GM19035 (cell line): ENCODE measurements at regions not wholly inside any gene's neighbourhood (a gene's known extent, or its start where the extent isn't known, plus 50 kb on each side); places are given as distances from the start of the nearest gene placed in this dataset.
"Not testable (repeated sequence)": the region's sequence is repeated elsewhere in the genome, so short reads cannot be mapped to it uniquely, and the experiment has no call there.

Experiments
- ATAC-seq: cut with Tn5 transposase; IDR thresholded peaks from one replicate; pipeline ENCODE4 v1.9.1; 2021; ENCODE audit not compliant: unreplicated experiment

DNA sequence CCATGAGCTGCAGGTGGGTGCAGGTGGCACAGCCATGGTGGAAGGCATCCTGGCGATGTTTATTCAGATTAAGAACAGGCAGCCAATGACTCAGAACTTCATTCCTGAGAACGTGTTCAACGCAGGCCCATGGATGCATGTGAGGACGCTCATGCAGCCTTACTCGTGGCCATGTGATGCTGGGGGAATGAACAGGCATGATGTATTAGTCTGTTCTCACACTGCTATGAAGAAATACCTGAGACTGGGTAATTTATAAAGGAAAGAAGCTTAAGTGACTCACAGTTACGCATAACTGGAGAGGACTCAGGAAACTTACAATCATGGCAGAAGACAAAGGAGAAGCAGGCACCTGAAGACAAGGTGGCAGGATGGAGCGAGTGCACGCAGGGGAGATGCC is 146.6 kb downstream of the RNASET2 start:
- no peak for ATAC-seq

DNA sequence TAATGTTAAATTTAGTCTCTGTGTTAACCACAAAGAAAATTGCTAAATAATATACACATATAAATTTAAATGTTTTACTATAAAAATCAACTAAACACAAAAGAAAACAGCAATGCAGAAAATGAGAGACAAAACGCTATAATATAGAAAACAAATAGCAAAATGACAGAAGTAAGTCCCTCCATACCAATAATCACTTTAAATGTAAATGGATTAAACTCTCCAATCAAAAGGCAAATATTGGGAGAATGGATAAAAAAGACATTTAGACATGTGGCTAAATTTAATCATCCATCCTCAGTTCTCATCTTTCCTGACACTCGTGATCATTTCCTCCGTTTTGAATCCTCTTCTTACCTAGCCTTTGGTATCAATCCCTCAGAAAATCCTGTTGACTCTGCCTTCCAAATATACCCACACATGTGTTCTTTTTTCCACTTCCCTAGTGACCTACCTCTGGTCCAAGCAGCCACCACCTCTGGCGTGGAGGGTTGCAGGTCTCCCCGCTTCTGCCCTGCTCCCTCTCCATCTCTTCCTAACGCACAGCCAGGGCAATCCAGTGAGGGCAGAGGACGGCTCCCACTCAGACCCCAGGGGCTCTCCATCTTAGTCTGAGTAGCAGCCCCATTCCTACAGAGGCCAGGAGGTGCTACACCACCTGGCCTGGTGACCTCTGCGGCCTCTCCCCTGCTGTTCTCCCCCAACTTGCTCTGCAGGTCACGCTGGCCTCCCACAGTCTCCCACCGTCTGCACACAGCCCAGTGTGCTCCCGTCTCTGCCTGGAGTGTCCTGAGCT is 149.2 kb downstream of the RNASET2 start:
- ATAC-seq: no peak

DNA sequence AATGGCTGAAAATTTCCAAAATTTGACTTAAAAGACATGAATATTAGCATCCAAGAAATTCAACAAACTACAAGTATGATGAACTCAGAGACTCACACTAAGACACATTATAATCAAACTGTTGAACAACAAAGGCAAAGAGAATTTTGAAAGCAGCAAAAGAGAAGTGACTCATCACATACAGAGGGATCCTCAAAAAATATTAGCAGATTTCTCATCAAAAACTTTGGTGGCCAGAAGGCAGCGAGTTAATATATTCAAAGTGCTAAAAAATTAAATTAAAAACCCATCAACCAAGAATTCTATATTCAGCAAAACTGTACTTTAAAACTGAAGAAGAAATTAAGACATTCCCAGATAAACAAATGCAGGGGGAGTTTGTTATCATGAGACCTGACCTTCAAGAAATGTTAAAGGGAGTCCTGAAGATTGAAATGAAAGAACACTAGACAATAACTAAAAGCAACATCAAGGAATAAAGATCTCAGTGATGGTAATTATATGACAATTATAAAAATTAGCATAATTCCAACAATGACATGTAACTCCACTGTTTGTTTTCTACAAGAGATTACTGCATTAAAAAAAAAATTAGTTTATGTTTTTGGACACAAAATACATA is 150.0 kb downstream of the RNASET2 start:
- ATAC-seq: no peak

DNA sequence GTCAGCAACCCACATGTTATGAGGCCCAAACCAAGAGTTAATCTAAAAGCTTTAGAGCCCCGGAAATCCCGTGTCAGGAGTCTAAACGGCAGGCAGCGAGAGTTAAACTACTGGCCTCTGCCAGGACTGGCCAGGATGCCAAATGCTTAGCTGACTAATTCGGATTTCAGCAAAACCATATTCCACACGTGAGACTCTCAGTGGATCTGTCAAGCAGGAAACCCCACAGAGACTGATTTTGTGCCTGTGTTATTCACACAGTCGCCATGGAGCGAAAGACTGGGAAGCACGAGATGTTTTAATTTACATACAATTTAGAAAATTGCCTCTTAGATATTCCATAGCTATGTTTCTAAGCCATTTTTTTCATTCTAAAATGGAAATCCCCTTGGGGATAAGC is 152.9 kb downstream of the RNASET2 start:
- no peak for ATAC-seq

DNA sequence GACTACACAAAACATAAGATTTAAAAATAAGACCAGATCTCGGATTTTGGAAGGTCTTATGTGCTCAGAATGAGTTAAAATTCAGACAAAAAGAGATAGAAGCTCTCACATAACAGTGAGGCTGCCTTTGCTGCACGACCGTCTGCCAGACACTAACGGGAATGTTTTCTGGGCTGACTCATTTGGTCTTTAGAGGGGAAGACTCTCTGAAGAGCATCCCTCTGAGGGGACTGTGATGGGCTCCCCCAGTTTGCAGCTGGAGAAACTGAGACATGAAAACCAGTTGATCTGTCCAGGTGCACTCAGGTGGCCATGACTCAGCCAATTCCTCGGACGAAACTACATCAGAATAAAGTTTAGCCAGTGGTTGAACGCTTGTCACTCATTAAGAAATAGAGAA is 153.9 kb downstream of the RNASET2 start:
- ATAC-seq: no peak

DNA sequence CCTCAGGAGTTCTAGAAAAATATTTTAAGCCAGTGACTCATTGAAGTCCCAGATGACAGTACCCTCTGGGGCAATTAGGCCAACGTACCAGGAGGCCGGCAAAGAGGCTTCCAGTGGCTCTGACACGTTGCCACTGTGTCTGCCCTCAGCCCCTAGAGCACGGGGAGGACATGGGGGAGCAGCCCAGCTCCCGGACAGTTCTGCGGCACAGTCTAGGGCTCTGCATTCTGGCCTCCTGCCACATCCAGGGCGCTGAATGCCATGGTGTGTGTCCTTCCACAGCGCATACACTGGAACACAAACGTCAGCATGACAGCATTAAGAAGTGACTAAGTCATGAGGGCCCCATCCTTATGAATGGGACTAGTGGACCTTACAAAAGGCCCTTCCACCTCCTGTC is 156.2 kb downstream of the RNASET2 start:
- no peak for ATAC-seq

DNA sequence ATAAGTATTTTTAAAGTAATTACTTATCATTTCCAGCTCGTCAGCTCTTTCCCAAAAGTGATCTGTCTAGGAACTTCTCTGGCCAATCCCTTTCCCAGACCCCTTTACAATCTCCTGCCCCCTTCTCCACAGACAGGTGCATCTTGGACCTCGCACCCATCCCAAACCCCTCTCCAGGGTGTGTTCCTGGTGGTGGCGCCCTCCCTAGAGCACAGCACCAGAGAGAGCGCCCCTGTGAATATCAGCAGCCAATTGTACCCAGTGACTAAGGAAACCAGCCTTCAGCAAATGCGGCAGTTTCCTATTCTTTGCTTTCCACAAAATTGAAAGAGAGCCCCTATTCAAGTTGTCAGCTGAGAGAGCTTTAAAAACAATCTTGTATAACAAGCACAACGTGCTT is 157.7 kb downstream of the RNASET2 start:
- no peak for ATAC-seq

DNA sequence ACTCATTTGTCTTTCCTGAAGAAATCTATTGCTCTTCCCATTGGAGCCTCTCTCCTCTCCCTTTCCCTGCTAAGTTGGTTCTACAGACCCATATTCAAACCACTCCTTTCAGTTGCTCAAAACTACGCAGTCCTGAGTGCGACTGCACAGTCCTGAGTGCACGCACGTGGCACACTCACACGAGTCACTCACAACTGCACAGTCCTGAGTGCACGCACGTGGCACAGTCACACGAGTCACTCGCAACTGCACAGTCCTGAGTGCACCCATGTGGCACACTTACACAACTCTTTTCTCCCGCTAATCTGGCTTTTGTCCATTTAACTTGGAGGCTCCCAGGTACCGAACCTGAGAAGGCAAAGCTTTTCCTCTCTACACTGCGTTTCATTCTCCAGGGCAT is 159.7 kb downstream of the RNASET2 start:
- ATAC-seq: no peak

DNA sequence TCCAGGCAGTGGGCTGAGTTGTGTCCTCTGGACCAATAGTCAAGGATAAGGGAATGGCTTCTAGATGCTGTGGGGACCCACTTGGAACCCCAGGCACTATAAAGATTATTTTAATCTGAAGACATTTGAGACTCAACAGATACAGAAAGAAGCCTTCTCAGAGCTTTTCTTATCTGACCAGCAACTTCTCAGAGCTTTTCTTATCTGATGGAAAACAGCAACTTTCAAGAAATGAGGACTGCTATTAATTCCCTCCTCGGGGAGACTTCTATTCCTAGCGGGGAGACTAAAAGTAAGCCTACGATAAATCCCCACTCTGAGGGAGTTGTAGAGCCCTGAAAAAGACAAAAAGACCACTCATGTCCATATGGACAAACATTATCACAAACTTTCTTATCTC is 160.5 kb downstream of the RNASET2 start:
- ATAC-seq: no peak

DNA sequence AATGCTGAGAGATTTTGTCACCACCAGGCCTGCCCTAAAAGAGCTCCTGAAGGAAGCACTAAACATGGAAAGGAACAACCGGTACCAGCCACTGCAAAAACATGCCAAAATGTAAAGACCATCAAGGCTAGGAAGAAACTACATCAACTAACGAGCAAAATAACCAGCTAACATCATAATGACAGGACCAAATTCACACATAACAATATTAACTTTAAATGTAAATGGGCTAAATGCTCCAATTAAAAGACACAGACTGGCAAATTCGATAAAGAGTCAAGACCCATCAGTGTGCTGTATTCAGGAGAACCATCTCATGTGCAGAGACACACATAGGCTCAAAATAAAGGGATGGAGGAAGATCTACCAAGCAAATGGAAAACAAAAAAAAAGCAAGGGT is 163.8 kb upstream of the RPS6KA2 start:
- ATAC-seq: not testable (repeated sequence)

DNA sequence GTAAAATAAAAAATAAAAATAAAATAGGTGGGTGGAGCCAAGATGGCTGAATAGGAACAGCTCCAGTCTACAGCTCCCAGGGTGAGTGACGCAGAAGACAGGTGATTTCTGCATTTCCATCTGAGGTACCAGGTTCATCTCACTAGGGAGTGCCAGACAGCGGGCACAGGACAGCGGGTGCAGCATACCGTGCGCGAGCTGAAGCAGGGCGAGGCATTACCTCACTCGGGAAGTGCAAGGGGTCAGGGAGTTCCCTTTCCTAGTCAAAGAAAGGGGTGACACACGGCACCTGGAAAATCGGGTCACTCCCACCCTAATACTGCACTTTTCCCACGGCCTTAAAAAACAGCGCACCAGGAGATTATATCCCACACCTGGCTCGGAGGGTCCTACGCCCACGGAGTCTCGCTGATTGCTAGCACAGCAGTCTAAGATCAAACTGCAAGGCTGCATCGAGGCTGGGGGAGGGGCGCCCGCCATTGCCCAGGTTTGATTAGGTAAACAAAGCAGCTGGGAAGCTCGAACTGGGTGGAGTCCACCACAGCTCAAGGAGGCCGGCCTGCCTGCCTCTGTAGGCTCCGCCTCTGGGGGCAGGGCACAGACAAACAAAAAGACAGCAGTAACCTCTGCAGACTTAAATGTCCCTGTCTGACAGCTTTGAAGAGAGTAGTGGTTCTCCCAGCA is 161.9 kb upstream of the RPS6KA2 start:
- not testable (repeated sequence) for ATAC-seq

DNA sequence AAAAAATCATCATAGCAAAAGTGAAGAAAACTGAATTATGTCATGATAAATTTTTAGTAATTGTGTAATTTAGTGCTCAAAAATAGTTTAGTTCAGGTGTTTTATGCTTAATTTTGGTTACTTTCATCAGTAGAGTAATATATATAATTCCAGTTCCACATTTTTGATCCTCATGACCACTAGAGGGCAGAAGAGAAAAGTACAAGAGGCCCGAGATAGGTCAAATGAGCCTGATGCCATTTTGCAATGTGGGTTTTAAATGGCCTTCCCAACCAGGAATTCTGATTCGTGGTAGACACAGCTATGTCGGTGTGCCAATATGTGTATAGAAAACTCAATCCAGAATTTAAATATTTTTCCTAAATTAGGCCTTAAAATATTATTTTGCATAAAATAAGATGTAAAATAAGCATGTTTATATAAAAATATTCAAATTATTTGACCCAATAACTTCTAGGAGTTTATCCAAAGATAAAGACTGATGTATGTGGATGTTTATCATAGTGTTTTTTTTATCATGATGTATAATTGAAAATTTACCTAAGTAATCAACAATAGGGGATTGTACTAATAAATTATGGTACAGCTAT is 159.7 kb upstream of the RPS6KA2 start:
- ATAC-seq: no peak

DNA sequence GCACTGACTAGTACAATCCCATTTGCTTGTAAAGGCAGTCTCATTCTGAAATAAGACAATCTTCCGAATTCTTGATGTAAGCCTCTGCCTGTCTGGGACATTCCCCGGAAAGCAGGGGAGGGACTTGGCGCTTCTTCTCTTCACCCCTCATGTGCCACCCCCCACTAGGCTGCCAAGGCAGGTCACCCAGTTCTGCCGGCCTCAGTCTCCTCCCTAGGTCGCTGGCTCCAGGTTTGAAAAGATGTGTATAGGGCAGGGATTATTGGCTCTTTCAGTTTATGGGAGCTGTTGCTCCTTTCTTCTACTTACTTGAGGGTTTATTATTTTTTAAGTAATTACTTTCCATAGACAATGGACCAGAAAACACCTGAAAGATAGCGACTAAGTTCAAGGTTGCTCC is 158.1 kb upstream of the RPS6KA2 start:
- ATAC-seq: no peak

DNA sequence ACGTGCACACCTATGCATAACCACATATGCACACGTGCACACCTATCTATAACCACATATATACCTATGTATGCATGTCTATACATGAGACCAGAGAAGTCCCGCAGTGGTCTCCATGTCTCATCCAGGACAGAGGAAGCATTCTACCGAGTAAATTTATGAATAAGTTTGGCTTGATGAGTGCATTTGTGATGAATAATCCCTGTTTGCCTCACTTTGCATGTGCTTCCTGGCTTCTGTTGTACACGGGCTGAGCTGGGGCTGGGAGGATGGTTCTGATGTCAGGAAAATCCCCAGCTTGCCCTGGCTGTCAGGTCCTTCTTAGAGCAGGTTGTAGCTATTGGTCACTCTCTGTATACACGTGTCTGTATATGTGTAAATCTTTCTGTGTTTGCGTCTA is 157.6 kb upstream of the RPS6KA2 start:
- ATAC-seq: no peak

DNA sequence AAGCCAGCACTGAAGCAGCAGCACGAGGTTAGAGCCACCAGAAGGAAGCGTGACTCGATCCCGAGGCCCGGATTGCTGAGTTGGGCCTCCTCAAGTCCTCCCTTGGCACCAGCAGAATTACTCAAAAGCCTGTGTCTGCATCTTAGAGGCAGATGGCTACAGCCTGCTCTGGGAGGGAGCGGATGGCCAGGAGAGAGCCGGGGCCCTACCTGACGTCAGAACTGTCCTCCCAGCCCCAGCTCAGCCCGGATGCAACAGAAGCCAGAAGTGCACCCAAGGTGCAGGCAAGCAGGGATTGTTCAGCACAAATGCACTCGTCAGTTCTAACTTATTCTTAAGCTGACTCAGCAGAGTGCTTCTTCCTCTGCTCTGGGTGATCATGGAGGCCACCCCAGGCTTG is 155.5 kb upstream of the RPS6KA2 start:
- ATAC-seq: no peak

DNA sequence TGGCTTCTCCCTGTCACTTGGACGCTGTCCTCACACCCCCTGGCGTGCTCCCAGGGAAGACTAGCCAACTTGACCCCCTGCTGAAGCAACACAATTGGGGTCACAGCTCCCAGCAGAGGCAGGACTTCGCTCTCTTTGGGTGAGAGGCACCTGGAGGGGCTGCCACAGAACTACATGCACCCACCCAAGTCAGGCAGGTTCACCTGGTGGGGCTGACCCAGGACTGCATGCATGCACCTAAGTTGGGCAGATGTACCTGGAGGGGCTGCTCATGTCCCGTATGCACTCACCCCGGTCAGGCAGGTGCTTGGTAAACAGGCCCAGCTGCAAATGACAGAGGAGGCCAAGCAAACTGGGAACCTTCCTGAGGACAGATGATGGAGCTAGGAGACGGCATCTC is 154.3 kb upstream of the RPS6KA2 start:
- ATAC-seq: no peak

DNA sequence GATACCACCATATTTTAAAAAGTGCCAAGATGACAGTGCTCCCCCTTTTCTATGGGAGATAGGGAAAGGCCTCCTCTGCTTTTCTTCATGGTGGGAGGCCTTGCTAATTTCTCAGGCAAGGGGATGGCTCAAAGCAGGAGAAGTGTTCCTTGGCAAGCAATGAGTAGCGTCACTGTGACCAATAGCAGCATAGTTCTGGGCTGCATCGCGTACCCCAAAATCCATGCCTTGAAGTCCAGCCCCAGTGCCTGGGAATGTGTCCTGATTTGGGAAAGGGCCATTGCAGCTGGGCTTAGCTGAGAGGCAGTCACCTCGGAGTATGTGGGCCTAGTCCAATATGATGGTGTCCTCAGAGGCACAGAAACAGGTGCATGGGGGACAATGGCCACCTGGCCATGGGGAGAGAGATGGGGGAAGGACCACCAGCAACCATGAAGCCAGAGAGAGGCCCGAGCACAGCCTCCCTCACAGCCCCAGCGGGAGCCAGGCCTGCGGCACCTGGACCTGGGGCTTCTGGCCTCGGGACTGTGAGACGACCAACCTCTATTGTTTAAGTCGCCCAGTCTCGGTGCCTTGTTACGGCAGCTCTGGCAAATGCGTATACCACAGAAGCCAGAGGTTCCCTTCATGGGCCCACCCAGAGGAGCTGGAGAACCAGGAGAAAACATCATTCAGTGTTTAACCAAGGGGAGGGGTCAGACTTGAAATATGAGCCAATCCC is 153.1 kb upstream of the RPS6KA2 start:
- ATAC-seq: no peak

DNA sequence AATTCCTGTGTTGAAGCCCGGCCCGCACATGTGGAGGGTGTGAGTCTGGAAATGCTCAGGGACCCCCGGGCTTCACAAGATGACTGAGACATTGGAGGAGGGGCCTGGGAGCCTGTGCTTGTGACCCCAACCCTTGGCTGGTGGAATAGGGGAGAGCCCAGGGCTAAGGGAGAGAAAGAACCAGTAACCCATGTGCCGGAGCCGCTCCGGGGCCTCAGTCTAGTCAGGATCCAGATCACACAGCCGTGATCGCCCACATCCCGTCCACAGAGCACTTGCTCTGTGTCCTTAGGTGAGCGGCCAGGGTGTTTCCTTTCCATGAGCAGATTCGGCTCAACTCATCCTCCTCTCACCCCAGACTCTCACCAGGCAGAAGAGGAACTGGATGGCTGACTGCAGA is 152.3 kb upstream of the RPS6KA2 start:
- ATAC-seq: no peak

DNA sequence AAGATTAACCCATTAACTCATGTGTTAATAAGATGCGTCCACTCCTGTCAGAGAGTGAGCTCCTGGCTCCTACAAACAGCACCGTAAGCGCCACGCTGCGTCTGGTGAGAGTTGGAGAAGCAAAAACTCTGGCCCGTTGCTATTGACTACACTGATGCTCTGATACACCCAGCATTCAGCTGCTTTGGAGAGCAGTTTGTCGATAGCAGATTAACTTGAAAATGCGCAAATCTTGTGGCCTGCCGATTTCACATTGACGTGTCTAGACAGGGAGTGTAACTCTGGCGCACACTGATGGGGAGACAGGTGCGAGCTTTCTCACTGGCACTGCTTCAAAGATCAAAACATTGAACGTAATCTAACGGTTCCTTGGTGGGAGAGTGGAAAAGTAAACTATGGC is 151.7 kb upstream of the RPS6KA2 start:
- no peak for ATAC-seq

DNA sequence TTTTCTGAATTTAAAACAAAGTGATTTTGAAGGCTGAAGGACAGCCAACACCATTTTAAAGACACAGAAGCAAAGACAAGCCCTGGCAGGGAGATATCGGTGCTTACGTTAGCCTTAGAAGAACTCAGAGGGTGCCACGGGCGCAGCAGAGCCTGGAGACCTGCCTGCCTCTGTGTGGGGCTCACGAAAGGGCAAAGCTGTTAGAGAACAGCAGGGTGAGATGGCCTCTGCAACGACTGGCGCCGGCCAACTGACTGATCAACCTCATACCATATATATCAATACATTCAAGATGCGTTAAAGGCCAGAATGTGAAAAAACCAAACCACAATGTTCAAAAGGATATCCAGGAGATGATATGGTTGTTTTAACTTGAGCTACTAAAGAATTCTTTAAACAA is 151.0 kb upstream of the RPS6KA2 start:
- no peak for ATAC-seq

DNA sequence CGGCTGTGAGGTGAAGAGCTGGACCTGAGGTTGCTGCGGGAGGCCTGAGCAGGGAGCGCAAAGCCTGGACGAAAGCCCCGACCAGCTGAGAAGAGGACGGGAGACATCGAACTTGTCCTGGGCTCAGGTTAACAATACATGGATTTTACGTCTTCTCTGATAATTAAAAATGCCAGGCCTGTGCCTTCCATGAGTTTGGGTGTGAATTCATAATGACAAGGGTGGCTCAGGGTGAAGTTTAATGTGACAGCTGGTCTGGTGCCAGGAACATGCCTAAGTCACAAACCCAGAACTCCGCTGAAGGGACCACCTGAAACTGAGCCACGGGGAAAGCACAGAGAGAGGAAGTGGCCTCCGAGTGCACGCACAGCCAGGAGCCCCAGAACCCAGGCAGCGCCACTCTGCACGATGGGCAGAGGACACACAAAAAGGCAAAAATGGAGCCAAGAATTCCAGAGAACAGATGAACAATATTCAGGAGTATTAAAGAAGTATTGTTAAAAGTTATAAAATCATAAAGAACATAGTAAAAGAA is 150.1 kb upstream of the RPS6KA2 start:
- ATAC-seq: no peak
